ENCODE measurements at regions not wholly inside any gene's neighbourhood (a gene's known extent, or its start where the extent isn't known, plus 50 kb on each side); places are given as distances from the start of the nearest gene placed in this dataset.

GRCh38 chr1:57916041-57916440, 492.2 kb upstream of the DAB1 start:
- Mint-ChIP-seq H3K4me3 (no peak overlapping the region), H3K9me3 (no peaks in the 10 kb centered on the region), H3K4me1 (no peaks in the 10 kb centered on the region), H3K36me3 (ENCODE audit: low read depth) (no peaks in the 10 kb centered on the region), H3K27me3 (ENCODE audit: low read depth, poor library complexity) (peaks cover 4% of the 10 kb centered on the region), H3K27ac (no peak overlapping the region)
- DNase-seq: no peak
- TF ChIP-seq, protein P1, sequence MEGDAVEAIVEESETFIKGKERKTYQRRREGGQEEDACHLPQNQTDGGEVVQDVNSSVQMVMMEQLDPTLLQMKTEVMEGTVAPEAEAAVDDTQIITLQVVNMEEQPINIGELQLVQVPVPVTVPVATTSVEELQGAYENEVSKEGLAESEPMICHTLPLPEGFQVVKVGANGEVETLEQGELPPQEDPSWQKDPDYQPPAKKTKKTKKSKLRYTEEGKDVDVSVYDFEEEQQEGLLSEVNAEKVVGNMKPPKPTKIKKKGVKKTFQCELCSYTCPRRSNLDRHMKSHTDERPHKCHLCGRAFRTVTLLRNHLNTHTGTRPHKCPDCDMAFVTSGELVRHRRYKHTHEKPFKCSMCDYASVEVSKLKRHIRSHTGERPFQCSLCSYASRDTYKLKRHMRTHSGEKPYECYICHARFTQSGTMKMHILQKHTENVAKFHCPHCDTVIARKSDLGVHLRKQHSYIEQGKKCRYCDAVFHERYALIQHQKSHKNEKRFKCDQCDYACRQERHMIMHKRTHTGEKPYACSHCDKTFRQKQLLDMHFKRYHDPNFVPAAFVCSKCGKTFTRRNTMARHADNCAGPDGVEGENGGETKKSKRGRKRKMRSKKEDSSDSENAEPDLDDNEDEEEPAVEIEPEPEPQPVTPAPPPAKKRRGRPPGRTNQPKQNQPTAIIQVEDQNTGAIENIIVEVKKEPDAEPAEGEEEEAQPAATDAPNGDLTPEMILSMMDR (IDR thresholded peaks at IDR 0.05): no peak

- H3K27ac Mint-ChIP-seq: no peak overlapping the region
- H3K4me3 Mint-ChIP-seq: no peak overlapping the region
- H3K4me1 Mint-ChIP-seq: peaks cover 13% of the 10 kb centered on the region
These were observed 487.6 kb upstream of the DAB1 start for GRCh38 chr1:57911427-57911826.

DNA sequence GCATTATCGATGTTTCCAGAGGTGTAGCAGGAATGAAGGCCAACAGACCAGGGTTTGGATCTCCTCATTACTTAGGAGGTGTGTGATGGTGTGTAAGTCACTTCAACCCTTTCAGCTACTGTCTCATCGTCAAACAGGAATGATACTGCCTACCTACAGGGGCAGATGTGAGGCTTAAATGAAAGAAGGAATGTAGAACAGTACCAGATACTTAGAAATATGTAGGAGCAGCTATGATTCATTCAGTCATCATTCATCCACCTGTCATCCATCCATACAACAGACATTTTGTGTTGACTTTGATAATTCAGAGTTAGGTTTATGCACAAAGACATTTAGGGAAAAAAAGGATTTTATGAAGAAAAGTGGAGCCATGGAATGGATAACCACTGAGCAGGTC, 486.9 kb upstream of the DAB1 start:
- Mint-ChIP-seq H3K27ac (no peak overlapping the region), H3K4me1 (peaks cover 13% of the 10 kb centered on the region), H3K9me3 (no peaks in the 10 kb centered on the region), H3K36me3 (ENCODE audit: low read depth) (no peaks in the 10 kb centered on the region), H3K4me3 (no peak overlapping the region), H3K27me3 (ENCODE audit: low read depth, poor library complexity) (peaks cover 21% of the 10 kb centered on the region)
- TF ChIP-seq, protein P1 (IDR thresholded peaks at IDR 0.05): no peak
- no peak for DNase-seq

More at GRCh38 chr1:57911427-57911826, 487.6 kb upstream of the DAB1 start:
- DNase-seq: no peak
- Mint-ChIP-seq H3K36me3 (ENCODE audit: low read depth) (no peaks in the 10 kb centered on the region), H3K9me3 (no peaks in the 10 kb centered on the region), H3K27me3 (ENCODE audit: low read depth, poor library complexity) (peaks cover 19% of the 10 kb centered on the region)
- TF ChIP-seq, protein P1 (IDR thresholded peaks at IDR 0.05): no peak

- Mint-ChIP-seq H3K4me1 (peaks cover 13% of the 10 kb centered on the region), H3K9me3 (no peaks in the 10 kb centered on the region), H3K36me3 (ENCODE audit: low read depth) (no peaks in the 10 kb centered on the region), H3K27ac (no peak overlapping the region), H3K4me3 (no peak overlapping the region), H3K27me3 (ENCODE audit: low read depth, poor library complexity) (peaks cover 21% of the 10 kb centered on the region)
- DNase-seq: no peak
- TF ChIP-seq, protein P1 (IDR thresholded peaks at IDR 0.05): no peak
These were observed 486.4 kb upstream of the DAB1 start for GRCh38 chr1:57910305-57910704.

DNA sequence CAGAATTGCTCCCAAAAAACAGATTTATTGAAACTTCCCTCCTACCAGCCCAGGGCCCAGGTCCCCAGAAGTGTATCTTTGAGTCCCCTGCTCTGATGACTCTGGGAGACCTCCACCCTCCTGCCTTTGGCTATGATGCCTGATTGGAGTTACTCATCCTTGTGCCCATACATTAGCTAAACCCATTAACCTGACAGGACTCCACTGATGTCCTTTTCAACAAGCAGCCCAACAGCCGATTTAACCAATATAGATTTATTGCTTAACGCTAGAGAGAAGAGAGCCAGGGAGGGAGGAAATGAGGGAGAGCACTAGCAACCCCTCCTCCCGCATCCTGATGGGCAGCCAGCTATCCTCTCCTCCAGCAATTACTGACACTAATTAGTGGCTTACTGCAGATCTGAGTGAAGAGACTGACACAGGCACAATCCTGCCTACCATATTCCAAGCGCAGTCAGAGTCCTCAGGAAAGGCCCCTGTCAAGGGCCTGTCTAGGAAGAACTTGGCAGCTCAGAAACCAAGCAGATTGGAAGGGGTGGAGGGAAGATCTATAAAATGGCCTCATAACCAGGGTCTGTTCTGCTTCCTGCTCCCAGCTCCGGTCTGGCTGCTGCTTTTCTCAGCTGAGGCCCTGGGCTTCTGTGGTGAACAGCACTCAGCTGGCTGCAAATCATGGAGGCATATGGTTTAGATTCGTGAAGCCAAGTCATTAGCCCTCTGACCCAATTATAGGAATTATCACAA, 484.5 kb upstream of the DAB1 start:
- Mint-ChIP-seq H3K9me3 (no peaks in the 10 kb centered on the region), H3K4me3 (peak overlapping the region; percentile 6), H3K36me3 (ENCODE audit: low read depth) (no peaks in the 10 kb centered on the region), H3K27ac (peak overlapping the region; percentile 32), H3K27me3 (ENCODE audit: low read depth, poor library complexity) (peaks cover 18% of the 10 kb centered on the region), H3K4me1 (peaks cover 13% of the 10 kb centered on the region)
- TF ChIP-seq, protein P1 (IDR thresholded peaks at IDR 0.05): no peak
- peak; percentile 13 for DNase-seq

Data from nephron progenitor cell (in vitro differentiated cells).